Stimulated activated CD4-positive, alpha-beta T cell treated with anti-CD3 and anti-CD28 coated beads, TNF-alpha, amount 100 ng/mL, for 24 hours (primary cell): ENCODE measurements at regions not wholly inside any gene's neighbourhood (a gene's known extent, or its start where the extent isn't known, plus 50 kb on each side); places are given as distances from the start of the nearest gene placed in this dataset.

Experiments
- DNase-seq, 3 experiments: peaks; one replicate each; pipeline ENCODE4 v3.0.0-alpha.2; 2020; ENCODE audit warnings: low read depth in 3 of 3

- DNase-seq = peak in 2 of 3 experiments; percentile 1 to 30
These were observed 94.6 kb upstream of the RASGRF1 start for GRCh38 chr15:79185199-79185598.

DNA sequence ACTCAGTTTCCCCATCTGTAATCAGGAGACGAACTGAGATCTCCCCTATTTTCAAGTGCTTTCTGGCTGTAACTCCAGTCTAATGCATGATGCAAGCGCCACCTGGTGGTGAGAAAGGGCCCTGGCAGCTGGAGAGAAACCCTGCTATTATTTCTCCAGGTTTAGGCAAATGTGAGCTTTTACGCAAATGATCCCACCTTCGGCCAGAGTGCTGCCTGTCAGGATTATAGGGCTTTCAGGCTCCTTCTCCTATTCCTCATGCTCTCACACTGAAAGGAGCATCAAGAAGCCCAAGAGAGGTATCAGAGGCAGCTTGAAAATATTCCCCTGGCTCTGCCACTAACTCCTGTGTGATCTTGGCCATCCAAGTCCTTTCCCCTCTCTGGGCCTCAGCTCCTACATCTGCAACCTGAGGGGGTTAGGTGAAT, 93.9 kb upstream of the RASGRF1 start:
- DNase-seq = peak; percentile 44 to 65 (median 61)

GRCh38 chr15:79180318-79180717, 89.7 kb upstream of the RASGRF1 start:
- DNase-seq = no peak

DNA sequence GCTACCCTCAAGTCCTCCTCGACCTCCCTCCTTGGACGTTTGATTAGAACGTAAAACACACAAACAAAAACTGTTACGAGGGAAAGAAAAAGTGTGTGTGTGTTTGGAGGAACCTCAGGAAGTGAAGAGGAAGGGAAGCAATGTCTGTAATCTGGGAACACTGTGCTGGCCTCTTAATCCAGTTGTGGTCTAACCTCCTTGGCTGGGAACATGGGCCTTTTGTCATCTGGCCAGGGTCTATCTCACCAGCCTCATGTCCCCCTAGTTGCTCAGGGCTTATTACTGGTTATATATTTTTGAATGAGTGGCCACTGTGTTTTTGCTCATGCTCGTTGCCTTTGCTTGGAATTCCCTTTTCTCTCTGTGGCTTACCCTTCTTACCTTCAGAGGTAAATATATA, 89.0 kb upstream of the RASGRF1 start:
- no peak for DNase-seq

GRCh38 chr15:79179108-79179561, 88.6 kb upstream of the RASGRF1 start:
- DNase-seq = no peak

DNA sequence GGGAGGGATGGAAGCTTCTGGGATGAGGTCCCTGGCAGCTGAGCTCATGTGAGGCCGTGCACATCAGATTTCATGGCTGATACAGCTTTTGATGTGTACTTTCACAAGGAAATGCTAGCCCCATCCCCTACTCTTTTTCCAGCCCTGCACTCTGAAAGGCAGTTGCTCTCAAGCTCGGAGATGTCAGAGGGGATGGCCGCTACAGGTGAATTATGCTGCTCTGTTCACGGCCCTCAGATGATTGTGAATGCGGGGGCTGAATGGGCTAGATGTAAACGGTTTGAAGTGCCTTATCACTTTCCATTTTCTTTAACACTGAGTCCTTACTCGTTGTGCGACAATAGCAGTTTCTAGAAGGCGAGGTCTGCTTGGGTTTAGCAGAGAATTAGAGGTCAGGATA, 88.0 kb upstream of the RASGRF1 start:
- no peak for DNase-seq

- no peak for DNase-seq
These were observed 85.6 kb upstream of the RASGRF1 start for GRCh38 chr15:79176151-79176550.

- no peak for DNase-seq
These were observed 82.4 kb upstream of the RASGRF1 start for GRCh38 chr15:79172801-79173460.

- no peak for DNase-seq
These were observed 81.5 kb upstream of the RASGRF1 start for GRCh38 chr15:79172032-79172481.

- DNase-seq = no peak
These were observed 80.9 kb upstream of the RASGRF1 start for GRCh38 chr15:79171320-79172031.

DNA sequence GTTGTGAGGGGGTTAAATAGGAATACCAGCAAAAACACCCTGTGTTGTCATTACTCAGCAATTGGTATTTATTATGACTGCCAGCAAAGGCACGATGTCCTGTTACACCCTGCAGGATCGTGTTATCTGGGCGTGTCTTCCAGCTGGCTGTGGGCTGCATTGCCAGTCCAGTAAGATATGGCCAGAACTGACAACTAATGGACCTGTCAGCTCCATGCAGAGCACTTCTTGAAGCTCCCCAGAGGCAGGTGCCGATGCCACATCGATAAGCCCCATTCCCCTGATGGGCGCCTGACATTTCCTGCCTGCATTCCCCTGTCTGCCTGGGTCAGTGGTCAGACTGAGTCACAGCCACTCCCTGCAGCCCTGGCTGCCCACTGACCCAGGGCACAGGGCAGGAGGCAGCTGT, 79.7 kb upstream of the RASGRF1 start:
- no peak for DNase-seq

GRCh38 chr15:79169526-79170133, 79.0 kb upstream of the RASGRF1 start:
- no peak for DNase-seq

DNA sequence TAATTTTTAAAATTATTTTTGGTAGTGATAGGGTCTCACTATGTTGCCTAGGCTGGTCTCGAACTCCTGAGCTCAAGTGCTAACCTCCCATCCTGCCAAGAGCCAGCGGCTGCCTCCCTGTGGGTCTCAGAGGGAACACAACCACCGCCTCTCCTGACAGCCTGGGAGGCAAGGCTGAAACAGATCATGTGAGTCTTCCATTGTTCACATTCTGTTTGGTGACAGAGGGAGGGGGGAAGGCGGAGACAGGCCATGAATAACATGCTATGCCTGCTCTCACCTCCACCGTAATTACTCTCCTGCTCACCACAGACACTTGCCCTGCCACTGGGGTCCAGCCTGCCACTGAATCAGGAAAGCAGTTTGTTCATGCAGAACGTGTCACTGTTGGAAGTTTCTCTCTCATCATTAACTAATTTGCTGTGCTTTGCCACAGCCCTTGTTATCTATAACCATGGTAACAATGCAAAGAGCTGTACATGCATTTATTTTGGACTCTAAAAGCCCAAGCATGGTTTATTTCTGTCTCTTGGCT, 78.4 kb upstream of the RASGRF1 start:
- DNase-seq = no peak

GRCh38 chr15:79167776-79168175, 77.2 kb upstream of the RASGRF1 start:
- DNase-seq = no peak

- DNase-seq = no peak
These were observed 75.9 kb upstream of the RASGRF1 start for GRCh38 chr15:79166311-79166955.

GRCh38 chr15:79164465-79164864, 73.9 kb upstream of the RASGRF1 start:
- DNase-seq = no peak

GRCh38 chr15:79164043-79164442, 73.5 kb upstream of the RASGRF1 start:
- no peak for DNase-seq

- DNase-seq = no peak
These were observed 72.8 kb upstream of the RASGRF1 start for GRCh38 chr15:79163395-79163794.

DNA sequence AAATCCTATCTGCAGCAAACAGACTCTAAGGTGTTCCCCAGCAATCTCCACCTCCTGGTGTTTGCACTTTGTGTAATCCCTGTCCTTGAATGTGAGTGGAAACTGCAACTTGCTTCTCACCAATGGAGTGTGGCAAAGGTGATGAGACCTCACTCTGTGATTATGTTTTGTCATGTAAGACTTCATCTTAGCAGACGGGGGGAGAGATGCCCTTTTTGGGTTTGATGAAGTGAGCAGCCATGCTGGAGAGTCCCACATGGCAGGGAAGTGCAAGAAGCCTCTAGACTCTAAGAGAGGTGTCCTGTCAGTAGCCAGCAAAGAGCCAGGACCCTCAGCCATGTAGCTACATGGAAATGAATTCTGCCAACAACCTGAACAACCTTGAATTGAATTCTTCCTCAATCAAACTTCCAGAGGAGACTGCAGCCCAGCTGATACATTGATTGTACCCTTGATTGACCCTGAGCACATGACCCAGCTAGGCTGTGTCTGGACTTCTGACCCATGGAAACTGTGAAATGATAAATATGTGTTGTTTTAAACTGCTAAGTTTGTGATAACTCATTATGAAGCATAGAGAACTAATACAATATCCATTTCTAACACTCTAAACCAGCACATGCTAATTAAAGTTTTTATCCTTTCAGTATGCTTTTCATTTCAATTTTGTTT, 71.4 kb upstream of the RASGRF1 start:
- DNase-seq = no peak

- no peak for DNase-seq
These were observed 69.6 kb upstream of the RASGRF1 start for GRCh38 chr15:79160211-79160610.
